Mesenteric fat pad (tissue), 1 donor: ENCODE measurements at regions not wholly inside any gene's neighbourhood (a gene's known extent, or its start where the extent isn't known, plus 50 kb on each side); places are given as distances from the start of the nearest gene placed in this dataset.

ENCODE experiments used
- DNase-seq: peaks from one replicate; pipeline ENCODE4 v3.0.0-alpha.2; 2020; ENCODE audit warnings: low spot score
- donor health status: DM: yes; HTN: yes; CAD: no.

GRCh38 chr3:194832346-194833104 is 146.8 kb downstream of the FAM43A start:
- DNase-seq = no peak

GRCh38 chr3:194833114-194833910 is 147.6 kb downstream of the FAM43A start:
- no peak for DNase-seq

GRCh38 chr3:194836661-194837060 is 151.0 kb downstream of the FAM43A start:
- no peak for DNase-seq

GRCh38 chr3:194837457-194838127 is 151.9 kb downstream of the FAM43A start:
- no peak for DNase-seq

- DNase-seq = no peak
These were observed 152.6 kb downstream of the FAM43A start for GRCh38 chr3:194838236-194838635.

- DNase-seq = no peak
These were observed 155.2 kb downstream of the FAM43A start for GRCh38 chr3:194840661-194841514.

GRCh38 chr3:194841515-194841841 is 155.8 kb downstream of the FAM43A start:
- DNase-seq = no peak

- DNase-seq = no peak
These were observed 157.9 kb downstream of the FAM43A start for GRCh38 chr3:194843556-194843955.

GRCh38 chr3:194844046-194844445 is 158.4 kb downstream of the FAM43A start:
- no peak for DNase-seq

- DNase-seq = no peak
These were observed 163.6 kb downstream of the FAM43A start for GRCh38 chr3:194849166-194849875.

- DNase-seq = no peak
These were observed 165.6 kb downstream of the FAM43A start for GRCh38 chr3:194851254-194851653.

GRCh38 chr3:194851941-194852340 is 166.3 kb downstream of the FAM43A start:
- no peak for DNase-seq

GRCh38 chr3:194852345-194852744 is 166.7 kb downstream of the FAM43A start:
- no peak for DNase-seq

- DNase-seq = no peak
These were observed 167.3 kb downstream of the FAM43A start for GRCh38 chr3:194852831-194853508.

GRCh38 chr3:194854206-194854605 is 168.5 kb downstream of the FAM43A start:
- no peak for DNase-seq

- DNase-seq = no peak
These were observed 169.1 kb downstream of the FAM43A start for GRCh38 chr3:194854659-194855390.

- DNase-seq = no peak
These were observed 170.6 kb downstream of the FAM43A start for GRCh38 chr3:194856296-194856695.

- no peak for DNase-seq
These were observed 171.9 kb downstream of the FAM43A start for GRCh38 chr3:194857469-194858113.

- no peak for DNase-seq
These were observed 172.7 kb downstream of the FAM43A start for GRCh38 chr3:194858382-194858781.
